ENCODE measurements at regions not wholly inside any gene's neighbourhood (a gene's known extent, or its start where the extent isn't known, plus 50 kb on each side); places are given as distances from the start of the nearest gene placed in this dataset.

DNA sequence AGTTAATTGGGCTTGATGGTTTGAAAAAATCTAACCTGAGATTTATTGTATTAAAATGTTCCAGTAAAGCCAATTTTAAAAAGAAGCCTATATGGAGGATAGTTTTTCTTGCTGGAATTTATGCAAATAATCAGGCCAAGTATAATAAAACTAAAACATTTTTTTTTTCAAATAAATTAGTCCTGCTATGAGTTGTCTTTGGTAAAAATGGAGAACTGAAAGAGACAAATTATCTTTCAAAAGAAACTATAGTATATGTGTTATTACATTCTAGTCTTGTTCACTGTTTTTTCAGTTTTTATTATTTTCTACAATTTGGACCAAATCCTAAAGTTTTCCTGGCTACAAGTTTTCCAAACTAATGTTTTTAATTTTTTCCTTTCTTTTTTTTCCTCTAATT, 468.9 kb downstream of the UQCRFS1 start:
- TF ChIP-seq, protein P1, sequence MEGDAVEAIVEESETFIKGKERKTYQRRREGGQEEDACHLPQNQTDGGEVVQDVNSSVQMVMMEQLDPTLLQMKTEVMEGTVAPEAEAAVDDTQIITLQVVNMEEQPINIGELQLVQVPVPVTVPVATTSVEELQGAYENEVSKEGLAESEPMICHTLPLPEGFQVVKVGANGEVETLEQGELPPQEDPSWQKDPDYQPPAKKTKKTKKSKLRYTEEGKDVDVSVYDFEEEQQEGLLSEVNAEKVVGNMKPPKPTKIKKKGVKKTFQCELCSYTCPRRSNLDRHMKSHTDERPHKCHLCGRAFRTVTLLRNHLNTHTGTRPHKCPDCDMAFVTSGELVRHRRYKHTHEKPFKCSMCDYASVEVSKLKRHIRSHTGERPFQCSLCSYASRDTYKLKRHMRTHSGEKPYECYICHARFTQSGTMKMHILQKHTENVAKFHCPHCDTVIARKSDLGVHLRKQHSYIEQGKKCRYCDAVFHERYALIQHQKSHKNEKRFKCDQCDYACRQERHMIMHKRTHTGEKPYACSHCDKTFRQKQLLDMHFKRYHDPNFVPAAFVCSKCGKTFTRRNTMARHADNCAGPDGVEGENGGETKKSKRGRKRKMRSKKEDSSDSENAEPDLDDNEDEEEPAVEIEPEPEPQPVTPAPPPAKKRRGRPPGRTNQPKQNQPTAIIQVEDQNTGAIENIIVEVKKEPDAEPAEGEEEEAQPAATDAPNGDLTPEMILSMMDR (IDR thresholded peaks at IDR 0.05), result no peak
- TF ChIP-seq POLR2AphosphoS5 (IDR thresholded peaks at IDR 0.05) (no peak), POLR2A (IDR thresholded peaks at IDR 0.05) (no peak)

All from sigmoid colon (tissue), 4 donors.